Stromal cell of bone marrow (primary cell): ENCODE measurements at regions not wholly inside any gene's neighbourhood (a gene's known extent, or its start where the extent isn't known, plus 50 kb on each side); places are given as distances from the start of the nearest gene placed in this dataset.
"Not testable (repeated sequence)": the region's sequence is repeated elsewhere in the genome, so short reads cannot be mapped to it uniquely, and the experiment has no call there.

Experiments
- DNase-seq: peaks from one replicate; pipeline ENCODE4 v3.0.0-alpha.2; 2012; ENCODE audit warnings: low read depth

GRCh38 chrY:12212394-12212793 lies 488.6 kb upstream of the USP9Y start:
- DNase-seq, result no peak

- DNase-seq, result no peak
Measured at GRCh38 chrY:12215564-12216022, 485.4 kb upstream of the USP9Y start.

- no peak for DNase-seq
Measured at GRCh38 chrY:12230921-12231320, 470.1 kb upstream of the USP9Y start.

- no peak for DNase-seq
Measured at GRCh38 chrY:12236399-12236798, 464.6 kb upstream of the USP9Y start.

GRCh38 chrY:12240326-12240725 lies 460.7 kb upstream of the USP9Y start:
- not testable (repeated sequence) for DNase-seq

- no peak for DNase-seq
Measured at GRCh38 chrY:12244146-12244545, 456.9 kb upstream of the USP9Y start.

- no peak for DNase-seq
Measured at GRCh38 chrY:12253756-12254155, 447.3 kb upstream of the USP9Y start.

GRCh38 chrY:12271162-12271561 lies 429.9 kb upstream of the USP9Y start:
- DNase-seq, result no peak

- no peak for DNase-seq
Measured at GRCh38 chrY:12285608-12286007, 415.4 kb upstream of the USP9Y start.

GRCh38 chrY:12288919-12289318 lies 412.1 kb upstream of the USP9Y start:
- DNase-seq, result no peak

- DNase-seq, result no peak
Measured at GRCh38 chrY:12289415-12289814, 411.6 kb upstream of the USP9Y start.

- no peak for DNase-seq
Measured at GRCh38 chrY:12292542-12292941, 408.5 kb upstream of the USP9Y start.

GRCh38 chrY:12296460-12296859 lies 404.6 kb upstream of the USP9Y start:
- no peak for DNase-seq

GRCh38 chrY:12299796-12300195 lies 401.2 kb upstream of the USP9Y start:
- not testable (repeated sequence) for DNase-seq

GRCh38 chrY:12303464-12303863 lies 397.6 kb upstream of the USP9Y start:
- DNase-seq, result no peak

GRCh38 chrY:12305456-12305855 lies 395.6 kb upstream of the USP9Y start:
- no peak for DNase-seq

GRCh38 chrY:12309212-12309611 lies 391.8 kb upstream of the USP9Y start:
- DNase-seq, result no peak

- DNase-seq, result no peak
Measured at GRCh38 chrY:12310832-12311231, 390.2 kb upstream of the USP9Y start.

- no peak for DNase-seq
Measured at GRCh38 chrY:12327751-12328150, 373.3 kb upstream of the USP9Y start.

GRCh38 chrY:12331917-12332316 lies 369.1 kb upstream of the USP9Y start:
- not testable (repeated sequence) for DNase-seq

GRCh38 chrY:12343211-12343610 lies 357.8 kb upstream of the USP9Y start:
- no peak for DNase-seq

- DNase-seq, result no peak
Measured at GRCh38 chrY:12348181-12348580, 352.9 kb upstream of the USP9Y start.

GRCh38 chrY:12357204-12357603 lies 343.8 kb upstream of the USP9Y start:
- no peak for DNase-seq

GRCh38 chrY:12357655-12358054 lies 343.4 kb upstream of the USP9Y start:
- DNase-seq, result no peak

GRCh38 chrY:12358337-12358736 lies 342.7 kb upstream of the USP9Y start:
- DNase-seq, result no peak
